H1 (cell line): ENCODE measurements at regions not wholly inside any gene's neighbourhood (a gene's known extent, or its start where the extent isn't known, plus 50 kb on each side); places are given as distances from the start of the nearest gene placed in this dataset.

Experiments
- CTCF ChIA-PET: fragments of 300-600 bp; sonication (Branson Sonifier 250); formaldehyde crosslinking; loops from one replicate; lab custom pipeline; 2021; ENCODE audit not compliant: partially characterized antibody; lab: Charles Lee
- POLR2A ChIA-PET: fragments of 300-600 bp; sonication (Branson Sonifier 250); formaldehyde crosslinking; loops from one replicate; lab custom pipeline; 2021; ENCODE audit warnings: inconsistent platforms; ENCODE audit not compliant: partially characterized antibody; lab: Charles Lee
- DNase-seq, 2 experiments: peaks; one replicate each; pipeline versions ENCODE4 v3.0.0 to v3.0.0-alpha.2; 2010 to 2022; ENCODE audit warnings: low spot score in 2 of 2, low read depth in 1 of 2, mixed read lengths in 1 of 2
- FAIRE-seq: peaks from 2 replicates; lab custom pipeline; 2011; peaks lifted over from hg19 to GRCh38; lab: Jason Lieb, UNC
- H2AFZ ChIP-seq: 2 replicates; pipeline ENCODE4 v1.8.1; 2012; ENCODE audit warnings: low read length, inconsistent platforms
- H2AK5ac ChIP-seq: 2 replicates; pipeline ENCODE4 v1.6.1; 2013; ENCODE audit warnings: low read depth, low read length
- H2BK120ac ChIP-seq: replicated peaks from 2 replicates; pipeline ENCODE3; 2013; ENCODE audit warnings: low read depth, low read length, inconsistent platforms
- H2BK12ac ChIP-seq: 2 replicates; pipeline ENCODE4 v1.6.1; 2013; ENCODE audit warnings: low read depth, low read length
- H2BK15ac ChIP-seq: 2 replicates; pipeline ENCODE4 v1.6.1; 2013; ENCODE audit warnings: low read length
- H2BK20ac ChIP-seq: 2 replicates; pipeline ENCODE4 v1.6.1; 2013; ENCODE audit warnings: low read length
- H2BK5ac ChIP-seq: 2 replicates; pipeline ENCODE4 v1.6.1; 2013; ENCODE audit warnings: low read depth, low read length
- H3K14ac ChIP-seq: 2 replicates; pipeline ENCODE4 v1.6.1; 2013; ENCODE audit warnings: inconsistent platforms; ENCODE audit not compliant: insufficient read length
- H3K18ac ChIP-seq: 2 replicates; pipeline ENCODE4 v1.6.1; 2013; ENCODE audit warnings: low read length; ENCODE audit errors: extremely low read depth
- H3K23ac ChIP-seq: 2 replicates; pipeline ENCODE4 v1.6.1; 2013; ENCODE audit warnings: inconsistent platforms; ENCODE audit not compliant: insufficient read length
- H3K23me2 ChIP-seq: 2 replicates; pipeline ENCODE4 v1.6.1; 2013; ENCODE audit warnings: low read depth, low read length
- H3K27ac ChIP-seq: 2 replicates; pipeline ENCODE4 v1.6.1; 2011; ENCODE audit warnings: low read depth, low read length, inconsistent platforms
- H3K27me3 ChIP-seq, 4 experiments: replicated peaks in 1 of 4; 1 replicate in 1 of 4; 2 replicates in 3 of 4; pipeline versions ENCODE4 v1.6.1 to v1.8.1; 2011 to 2013; ENCODE audit warnings: low read length in 3 of 4, mild to moderate bottlenecking in 3 of 4, inconsistent platforms in 2 of 4, mixed read lengths in 2 of 4, moderate library complexity in 1 of 4; ENCODE audit not compliant: control insufficient read depth in 3 of 4, insufficient read depth in 3 of 4; ENCODE audit errors: extremely low read depth in 1 of 4
- H3K36me3 ChIP-seq, 4 experiments: 2 replicates each; pipeline versions ENCODE4 v1.6.1 to v1.8.1; 2011 to 2013; ENCODE audit warnings: mild to moderate bottlenecking in 4 of 4, low read length in 3 of 4, moderate library complexity in 2 of 4, control low read depth in 1 of 4, inconsistent platforms in 1 of 4; ENCODE audit not compliant: insufficient read depth in 4 of 4, control insufficient read depth in 2 of 4
- H3K4ac ChIP-seq: replicated peaks from 2 replicates; pipeline ENCODE3; 2013; ENCODE audit warnings: low read length, low read depth, mixed read lengths, inconsistent platforms; ENCODE audit not compliant: insufficient read length
- H3K4me1 ChIP-seq, 4 experiments: replicated peaks in 1 of 4; 1 replicate in 1 of 4; 2 replicates in 3 of 4; pipeline versions ENCODE4 v1.6.1 to v1.8.1; 2011 to 2013; ENCODE audit warnings: low read length in 3 of 4, inconsistent platforms in 2 of 4, mixed read lengths in 1 of 4; ENCODE audit not compliant: insufficient read depth in 4 of 4, control insufficient read depth in 3 of 4
- H3K4me2 ChIP-seq, 2 experiments: 2 replicates each; pipeline versions ENCODE4 v1.6.1 to v1.8.1; 2011 to 2013; ENCODE audit warnings: low read depth in 2 of 2, low read length in 2 of 2, control low read depth in 1 of 2, inconsistent platforms in 1 of 2, mild to moderate bottlenecking in 1 of 2; ENCODE audit not compliant: insufficient read depth in 1 of 2
- H3K4me3 ChIP-seq, 4 experiments: fragments of 200-600, 300-600 bp in 1 of 4; sonication (generic), shearing (Covaris generic), sonication (Bioruptor Twin) in 1 of 4; 2 replicates each; pipeline versions ENCODE4 v1.5.1 to v1.8.1; 2011 to 2016; ENCODE audit warnings: low read length in 4 of 4, low read depth in 3 of 4, control low read depth in 2 of 4, inconsistent platforms in 2 of 4, mild to moderate bottlenecking in 2 of 4, mixed read lengths in 1 of 4, moderate library complexity in 1 of 4; ENCODE audit not compliant: insufficient read depth in 2 of 4; ENCODE audit errors: extremely low read depth in 1 of 4
- H3K56ac ChIP-seq: replicated peaks from 2 replicates; pipeline ENCODE3; 2013; ENCODE audit warnings: low read depth, mild to moderate bottlenecking, mixed read lengths, low read length, inconsistent platforms; ENCODE audit not compliant: insufficient read length
- H3K79me1 ChIP-seq: 2 replicates; pipeline ENCODE4 v1.6.1; 2013; ENCODE audit warnings: low read depth, low read length, control low read depth
- H3K79me2 ChIP-seq, 2 experiments: 2 replicates each; pipeline versions ENCODE4 v1.6.1 to v1.8.1; 2012 to 2013; ENCODE audit warnings: low read length in 2 of 2, mild to moderate bottlenecking in 2 of 2, inconsistent platforms in 1 of 2; ENCODE audit not compliant: insufficient read depth in 2 of 2, control insufficient read depth in 1 of 2
- H3K9ac ChIP-seq, 4 experiments: replicated peaks in 1 of 4; 1 replicate in 1 of 4; 2 replicates in 3 of 4; pipeline versions ENCODE4 v1.6.1 to v1.8.1; 2011 to 2013; ENCODE audit warnings: low read depth in 3 of 4, low read length in 3 of 4, control low read depth in 2 of 4, mild to moderate bottlenecking in 2 of 4, moderate library complexity in 2 of 4, inconsistent platforms in 1 of 4; ENCODE audit errors: extremely low read depth in 1 of 4
- H3K9me3 ChIP-seq, 2 experiments: 2 replicates each; pipeline versions ENCODE4 v1.6.1 to v1.8.1; 2012 to 2013; ENCODE audit warnings: mild to moderate bottlenecking in 2 of 2, moderate library complexity in 2 of 2, control low read depth in 1 of 2, inconsistent platforms in 1 of 2, low read depth in 1 of 2, low read length in 1 of 2, mixed read lengths in 1 of 2; ENCODE audit not compliant: insufficient read depth in 2 of 2
- H4K20me1 ChIP-seq, 2 experiments: replicated peaks in 1 of 2; 2 replicates each; pipeline versions ENCODE3 to v1.8.1; 2011 to 2013; ENCODE audit warnings: inconsistent platforms in 2 of 2, low read length in 2 of 2, mild to moderate bottlenecking in 1 of 2; ENCODE audit not compliant: insufficient read depth in 2 of 2, control insufficient read depth in 1 of 2
- H4K5ac ChIP-seq: 2 replicates; pipeline ENCODE4 v1.6.1; 2013; ENCODE audit warnings: low read length, low read depth, mixed read lengths, inconsistent platforms; ENCODE audit not compliant: insufficient read length
- H4K8ac ChIP-seq: 2 replicates; pipeline ENCODE4 v1.8.0; 2013; ENCODE audit warnings: mild to moderate bottlenecking, moderate library complexity, low read length, inconsistent platforms; ENCODE audit not compliant: insufficient read depth; ENCODE audit errors: extremely low read depth
- H4K91ac ChIP-seq: replicated peaks from 2 replicates; pipeline ENCODE3; 2013; ENCODE audit warnings: low read length, mixed read lengths, inconsistent platforms; ENCODE audit not compliant: insufficient read length
- BACH1 ChIP-seq: IDR thresholded peaks from 2 replicates; pipeline ENCODE4 v1.6.1; 2012; ENCODE audit warnings: low read length, improper control_type of control experiment
- CEBPB ChIP-seq: IDR thresholded peaks from 2 replicates; pipeline ENCODE4 v1.6.1; 2012; ENCODE audit warnings: low read depth, low read length
- JUN ChIP-seq: IDR thresholded peaks from 2 replicates; pipeline ENCODE4 v1.6.1; 2011; ENCODE audit warnings: low read depth, mild to moderate bottlenecking, improper control_type of control experiment, low read length
- KDM4A ChIP-seq: IDR thresholded peaks from one replicate; pipeline ENCODE4 v1.7.1; 2012; ENCODE audit warnings: low read depth, mild to moderate bottlenecking, moderate library complexity, low read length, inconsistent platforms; ENCODE audit not compliant: severe bottlenecking
- KDM5A ChIP-seq: fragments of 200-600 bp; IDR thresholded peaks from 2 replicates; pipeline ENCODE4 v1.7.1; 2012; ENCODE audit warnings: mild to moderate bottlenecking, low read length, inconsistent platforms, mixed read lengths
- POLR2A ChIP-seq, 2 experiments: IDR thresholded peaks; 1 replicate in 1 of 2; 2 replicates in 1 of 2; pipeline ENCODE4 v1.6.1; 2011; ENCODE audit warnings: low read depth in 2 of 2, low read length in 2 of 2, mild to moderate bottlenecking in 2 of 2; ENCODE audit errors: control extremely low read depth in 1 of 2
- POLR2AphosphoS5 ChIP-seq: IDR thresholded peaks from 2 replicates; pipeline ENCODE4 v1.6.1; 2011; ENCODE audit warnings: low read depth, low read length
- POU5F1 ChIP-seq: IDR thresholded peaks from 2 replicates; pipeline ENCODE4 v1.6.1; 2011; ENCODE audit warnings: low read depth, mild to moderate bottlenecking, low read length, moderate library complexity
- SIRT6 ChIP-seq: IDR thresholded peaks from one replicate; pipeline ENCODE4 v1.7.1; 2012; ENCODE audit warnings: low read length, inconsistent platforms
- TBP ChIP-seq: IDR thresholded peaks from 2 replicates; pipeline ENCODE4 v1.6.1; 2011; ENCODE audit warnings: low read depth, low read length, improper control_type of control experiment
- WGBS, 2 experiments: shearing (Covaris generic) in 1 of 2; methylation state at CpG; one replicate each; pipeline versions ENCODE4 v1.1.6 to v1.1.7; 2013 to 2015; ENCODE audit warnings: low lambda C conversion rate in 2 of 2, mixed read lengths in 2 of 2, inconsistent platforms in 1 of 2, low coverage in 1 of 2, missing lambda C conversion rate in 1 of 2; ENCODE audit not compliant: insufficient replicate concordance in 2 of 2, insufficient coverage in 1 of 2, insufficient read length in 1 of 2; ENCODE audit errors: extremely low coverage in 1 of 2, missing lambda C conversion rate in 1 of 2; 5-methylcytosine and 5-hydroxymethylcytosine counted together
- TF ChIP-seq, protein P1 (sequence below): IDR thresholded peaks from 2 replicates; pipeline ENCODE4 v1.6.1; 2011; ENCODE audit warnings: low read depth, mild to moderate bottlenecking, low read length; ENCODE audit not compliant: insufficient read depth
- TF ChIP-seq, protein P2 (sequence below): IDR thresholded peaks from 2 replicates; pipeline ENCODE4 v1.6.1; 2012; ENCODE audit warnings: inconsistent platforms
- TF ChIP-seq, protein P3 (sequence below), 3 experiments: IDR thresholded peaks; 1 replicate in 2 of 3; 2 replicates in 1 of 3; pipeline versions ENCODE4 v1.5.1 to v1.6.1; 2011; ENCODE audit warnings: low read length in 3 of 3, mild to moderate bottlenecking in 3 of 3, inconsistent platforms in 2 of 3, low read depth in 1 of 3, moderate library complexity in 1 of 3; ENCODE audit not compliant: insufficient read depth in 1 of 3; ENCODE audit errors: control extremely low read depth in 1 of 3

DNA sequence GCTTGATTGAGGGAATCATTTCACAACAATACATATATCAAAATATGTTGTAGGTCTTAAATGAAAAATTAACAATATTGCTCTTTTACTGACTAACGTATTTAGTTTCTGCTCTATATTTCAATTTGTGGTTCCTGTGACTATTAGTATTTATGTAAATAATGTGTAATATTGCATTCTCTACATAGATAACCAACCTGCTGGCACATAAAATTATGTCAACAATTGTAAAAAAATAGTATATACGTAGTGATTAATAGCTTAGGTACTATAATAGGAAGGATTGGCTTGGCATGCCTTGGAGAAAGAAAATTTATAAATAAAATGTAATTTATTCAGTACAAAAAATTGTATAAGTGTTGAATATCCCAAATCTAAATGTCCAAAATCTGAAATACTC lies 1336.1 kb downstream of the PCDH9 start:
- H3K23me2 ChIP-seq = no peaks in the 10 kb centered on the region
- H3K36me3 ChIP-seq = no peaks in the 10 kb centered on the region
- H3K4me1 ChIP-seq = no peaks in the 10 kb centered on the region
- H4K5ac ChIP-seq = no peak overlapping the region
- no peaks in the 10 kb centered on the region for H3K9me3 ChIP-seq
- H3K79me1 ChIP-seq = no peaks in the 10 kb centered on the region
- no peak overlapping the region for H2BK20ac ChIP-seq
- H2BK12ac ChIP-seq = no peak overlapping the region
- H2AK5ac ChIP-seq = no peak overlapping the region
- H2BK15ac ChIP-seq = no peak overlapping the region
- DNase-seq (no peak), FAIRE-seq (no peak)
- H3K56ac ChIP-seq = no peak overlapping the region
- no peak overlapping the region for H3K18ac ChIP-seq
- no peak overlapping the region for H3K9ac ChIP-seq
- H3K4ac ChIP-seq = no peak overlapping the region
- ChIA-PET CTCF (no interaction called here), POLR2A (no interaction called here)
- 88% methylated on average over 2 of the region's 2 CpGs; no CpG with 5 or more reads in 1 of the 2 experiments for WGBS, 2 experiments
- H3K23ac ChIP-seq = no peak overlapping the region
- H4K20me1 ChIP-seq = no peaks in the 10 kb centered on the region
- H4K8ac ChIP-seq = no peak overlapping the region
- no peak overlapping the region for H2AFZ ChIP-seq
- no peak overlapping the region for H3K14ac ChIP-seq
- no peak overlapping the region for H3K4me3 ChIP-seq
- H3K27ac ChIP-seq = no peak overlapping the region
- no peaks in the 10 kb centered on the region for H3K79me2 ChIP-seq
- no peaks in the 10 kb centered on the region for H3K27me3 ChIP-seq
- no peak overlapping the region for H3K4me2 ChIP-seq
- H2BK120ac ChIP-seq = no peak overlapping the region
- no peak overlapping the region for H2BK5ac ChIP-seq
- no peak overlapping the region for H4K91ac ChIP-seq
- TF ChIP-seq, protein P1, sequence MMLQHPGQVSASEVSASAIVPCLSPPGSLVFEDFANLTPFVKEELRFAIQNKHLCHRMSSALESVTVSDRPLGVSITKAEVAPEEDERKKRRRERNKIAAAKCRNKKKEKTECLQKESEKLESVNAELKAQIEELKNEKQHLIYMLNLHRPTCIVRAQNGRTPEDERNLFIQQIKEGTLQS = no peak
- TF ChIP-seq KDM4A = no peak
- TF ChIP-seq TBP = no peak
- TF ChIP-seq, protein P2, sequence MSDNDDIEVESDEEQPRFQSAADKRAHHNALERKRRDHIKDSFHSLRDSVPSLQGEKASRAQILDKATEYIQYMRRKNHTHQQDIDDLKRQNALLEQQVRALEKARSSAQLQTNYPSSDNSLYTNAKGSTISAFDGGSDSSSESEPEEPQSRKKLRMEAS = no peak
- no peak for TF ChIP-seq POLR2A (IDR thresholded peaks at IDR 0.05; ENCODE audit: control extremely low read depth in 1 of 2, low read depth in 2 of 2, low read length in 2 of 2)
- no peak for TF ChIP-seq KDM5A
- no peak for TF ChIP-seq CEBPB
- TF ChIP-seq, protein P3, sequence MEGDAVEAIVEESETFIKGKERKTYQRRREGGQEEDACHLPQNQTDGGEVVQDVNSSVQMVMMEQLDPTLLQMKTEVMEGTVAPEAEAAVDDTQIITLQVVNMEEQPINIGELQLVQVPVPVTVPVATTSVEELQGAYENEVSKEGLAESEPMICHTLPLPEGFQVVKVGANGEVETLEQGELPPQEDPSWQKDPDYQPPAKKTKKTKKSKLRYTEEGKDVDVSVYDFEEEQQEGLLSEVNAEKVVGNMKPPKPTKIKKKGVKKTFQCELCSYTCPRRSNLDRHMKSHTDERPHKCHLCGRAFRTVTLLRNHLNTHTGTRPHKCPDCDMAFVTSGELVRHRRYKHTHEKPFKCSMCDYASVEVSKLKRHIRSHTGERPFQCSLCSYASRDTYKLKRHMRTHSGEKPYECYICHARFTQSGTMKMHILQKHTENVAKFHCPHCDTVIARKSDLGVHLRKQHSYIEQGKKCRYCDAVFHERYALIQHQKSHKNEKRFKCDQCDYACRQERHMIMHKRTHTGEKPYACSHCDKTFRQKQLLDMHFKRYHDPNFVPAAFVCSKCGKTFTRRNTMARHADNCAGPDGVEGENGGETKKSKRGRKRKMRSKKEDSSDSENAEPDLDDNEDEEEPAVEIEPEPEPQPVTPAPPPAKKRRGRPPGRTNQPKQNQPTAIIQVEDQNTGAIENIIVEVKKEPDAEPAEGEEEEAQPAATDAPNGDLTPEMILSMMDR (IDR thresholded peaks at IDR 0.05; ENCODE audit: control extremely low read depth in 1 of 3, insufficient read depth in 1 of 3, low read depth in 1 of 3, low read length in 3 of 3) = no peak
- no peak for TF ChIP-seq BACH1
- no peak for TF ChIP-seq POLR2AphosphoS5
- TF ChIP-seq JUN = no peak
- TF ChIP-seq SIRT6 = no peak
- no peak for TF ChIP-seq POU5F1
